ENCODE measurements at regions not wholly inside any gene's neighbourhood (a gene's known extent, or its start where the extent isn't known, plus 50 kb on each side); places are given as distances from the start of the nearest gene placed in this dataset.

DNA sequence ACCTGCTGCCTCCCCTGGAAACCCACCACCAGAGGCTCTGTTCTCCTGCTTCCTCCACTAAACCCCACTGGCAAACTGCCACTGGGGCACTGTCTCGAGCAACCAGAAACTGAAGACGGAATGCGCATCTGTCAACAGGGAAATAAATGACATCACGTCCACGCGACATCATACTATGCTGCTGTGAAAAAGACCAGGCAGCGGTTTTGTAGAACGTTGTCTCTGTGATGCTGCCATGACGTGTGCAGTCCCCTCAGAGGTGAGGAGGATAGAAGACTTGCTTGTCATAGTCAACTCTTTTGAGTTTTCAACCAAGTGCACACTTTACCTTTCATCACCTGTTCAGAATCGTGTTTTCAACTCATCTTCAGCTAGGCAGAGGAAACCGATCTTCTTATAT lies 203.0 kb upstream of the IGF1R start:
- no peak for TF ChIP-seq POLR2A (IDR thresholded peaks at IDR 0.05)
- TF ChIP-seq, protein P1, sequence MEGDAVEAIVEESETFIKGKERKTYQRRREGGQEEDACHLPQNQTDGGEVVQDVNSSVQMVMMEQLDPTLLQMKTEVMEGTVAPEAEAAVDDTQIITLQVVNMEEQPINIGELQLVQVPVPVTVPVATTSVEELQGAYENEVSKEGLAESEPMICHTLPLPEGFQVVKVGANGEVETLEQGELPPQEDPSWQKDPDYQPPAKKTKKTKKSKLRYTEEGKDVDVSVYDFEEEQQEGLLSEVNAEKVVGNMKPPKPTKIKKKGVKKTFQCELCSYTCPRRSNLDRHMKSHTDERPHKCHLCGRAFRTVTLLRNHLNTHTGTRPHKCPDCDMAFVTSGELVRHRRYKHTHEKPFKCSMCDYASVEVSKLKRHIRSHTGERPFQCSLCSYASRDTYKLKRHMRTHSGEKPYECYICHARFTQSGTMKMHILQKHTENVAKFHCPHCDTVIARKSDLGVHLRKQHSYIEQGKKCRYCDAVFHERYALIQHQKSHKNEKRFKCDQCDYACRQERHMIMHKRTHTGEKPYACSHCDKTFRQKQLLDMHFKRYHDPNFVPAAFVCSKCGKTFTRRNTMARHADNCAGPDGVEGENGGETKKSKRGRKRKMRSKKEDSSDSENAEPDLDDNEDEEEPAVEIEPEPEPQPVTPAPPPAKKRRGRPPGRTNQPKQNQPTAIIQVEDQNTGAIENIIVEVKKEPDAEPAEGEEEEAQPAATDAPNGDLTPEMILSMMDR (IDR thresholded peaks at IDR 0.05), result no peak

All from esophagus squamous epithelium (tissue), 4 donors.